Activated CD8-positive, alpha-beta T cell treated with anti-CD3 and anti-CD28 coated beads for 36 hours (primary cell): ENCODE measurements at regions not wholly inside any gene's neighbourhood (a gene's known extent, or its start where the extent isn't known, plus 50 kb on each side); places are given as distances from the start of the nearest gene placed in this dataset.

Experiments used
- ATAC-seq: fragments of 200-7000 bp; cut with Tn5 transposase; one replicate; pipeline ENCODE4 v1.10.0; 2021; ENCODE audit warnings: mild to moderate bottlenecking, moderate library complexity
- CTCF ChIA-PET: fragments of 350-600 bp; sonication (Branson Sonifier 250); formaldehyde crosslinking; loops from one replicate; lab custom pipeline; 2021; ENCODE audit warnings: antibody characterized with exemption; lab: Charles Lee
- POLR2A ChIA-PET: fragments of 350-600 bp; sonication (Branson Sonifier 250); formaldehyde crosslinking; loops from one replicate; lab custom pipeline; 2021; ENCODE audit warnings: antibody characterized with exemption; lab: Charles Lee
- DNase-seq: peaks from one replicate; pipeline ENCODE4 v3.0.0-alpha.2; 2020
- H3K27ac Mint-ChIP-seq: one replicate; pipeline ENCODE4 v1.8.0; 2021; ENCODE audit warnings: mild to moderate bottlenecking, mixed read lengths
- H3K27me3 Mint-ChIP-seq: one replicate; pipeline ENCODE4 v1.8.0; 2021; ENCODE audit warnings: mixed read lengths
- H3K36me3 Mint-ChIP-seq: one replicate; pipeline ENCODE4 v1.8.0; 2021; ENCODE audit warnings: low read depth, mixed read lengths
- H3K4me1 Mint-ChIP-seq: one replicate; pipeline ENCODE4 v1.8.0; 2021; ENCODE audit warnings: low read depth, mixed read lengths
- H3K4me3 Mint-ChIP-seq: one replicate; pipeline ENCODE4 v1.8.0; 2021; ENCODE audit warnings: mild to moderate bottlenecking, moderate library complexity, mixed read lengths
- H3K9me3 Mint-ChIP-seq: one replicate; pipeline ENCODE4 v1.8.0; 2021; ENCODE audit warnings: mixed read lengths
- intact Hi-C: fragments of 100-400 bp; cut with micrococcal nuclease; formaldehyde crosslinking; loops from one replicate; pipeline ENCODE4 v1.10.0; 2022
- TF ChIP-seq, protein P1 (sequence below): fragments of 200-600 bp; IDR thresholded peaks from one replicate; pipeline ENCODE4 v1.8.0; 2022; ENCODE audit warnings: antibody characterized with exemption, mild to moderate bottlenecking

DNA sequence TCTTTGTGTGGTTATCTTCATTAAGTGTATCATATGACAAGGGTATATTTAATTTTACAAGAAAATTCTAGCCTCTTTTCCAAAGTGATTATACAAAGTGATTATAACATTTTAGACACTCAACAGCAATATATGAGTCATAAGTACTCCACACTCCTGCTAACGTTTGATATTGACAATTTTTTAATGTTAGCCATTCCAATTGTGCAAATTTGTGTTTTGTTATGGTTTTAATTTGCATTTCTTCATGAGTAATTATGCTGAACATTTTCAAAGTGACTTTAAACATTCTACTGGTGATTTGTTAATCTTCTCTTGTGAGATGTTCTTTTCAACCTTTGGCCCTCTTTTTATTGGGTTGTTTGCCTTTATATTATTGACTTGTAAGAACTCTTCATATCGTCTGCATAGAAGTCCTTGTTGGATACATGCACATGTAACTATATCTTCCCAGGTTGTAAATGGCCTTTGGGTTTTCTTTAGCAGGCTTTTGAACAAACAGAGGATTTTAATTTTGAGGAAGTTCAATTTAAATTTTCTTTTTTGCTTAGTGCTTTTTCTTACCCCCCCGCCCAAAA, 771.6 kb upstream of the ZNF608 start:
- H3K9me3 Mint-ChIP-seq, result peaks cover 6% of the 10 kb centered on the region
- no peak for ATAC-seq
- no peaks in the 10 kb centered on the region for H3K4me1 Mint-ChIP-seq
- ChIA-PET POLR2A (no interaction called here), CTCF (no interaction called here)
- intact Hi-C loops, result no loop called here
- no peak for DNase-seq
- H3K4me3 Mint-ChIP-seq, result no peak overlapping the region
- H3K36me3 Mint-ChIP-seq, result no peaks in the 10 kb centered on the region
- H3K27me3 Mint-ChIP-seq, result no peaks in the 10 kb centered on the region
- no peak overlapping the region for H3K27ac Mint-ChIP-seq
- TF ChIP-seq, protein P1, sequence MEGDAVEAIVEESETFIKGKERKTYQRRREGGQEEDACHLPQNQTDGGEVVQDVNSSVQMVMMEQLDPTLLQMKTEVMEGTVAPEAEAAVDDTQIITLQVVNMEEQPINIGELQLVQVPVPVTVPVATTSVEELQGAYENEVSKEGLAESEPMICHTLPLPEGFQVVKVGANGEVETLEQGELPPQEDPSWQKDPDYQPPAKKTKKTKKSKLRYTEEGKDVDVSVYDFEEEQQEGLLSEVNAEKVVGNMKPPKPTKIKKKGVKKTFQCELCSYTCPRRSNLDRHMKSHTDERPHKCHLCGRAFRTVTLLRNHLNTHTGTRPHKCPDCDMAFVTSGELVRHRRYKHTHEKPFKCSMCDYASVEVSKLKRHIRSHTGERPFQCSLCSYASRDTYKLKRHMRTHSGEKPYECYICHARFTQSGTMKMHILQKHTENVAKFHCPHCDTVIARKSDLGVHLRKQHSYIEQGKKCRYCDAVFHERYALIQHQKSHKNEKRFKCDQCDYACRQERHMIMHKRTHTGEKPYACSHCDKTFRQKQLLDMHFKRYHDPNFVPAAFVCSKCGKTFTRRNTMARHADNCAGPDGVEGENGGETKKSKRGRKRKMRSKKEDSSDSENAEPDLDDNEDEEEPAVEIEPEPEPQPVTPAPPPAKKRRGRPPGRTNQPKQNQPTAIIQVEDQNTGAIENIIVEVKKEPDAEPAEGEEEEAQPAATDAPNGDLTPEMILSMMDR, result no peak

DNA sequence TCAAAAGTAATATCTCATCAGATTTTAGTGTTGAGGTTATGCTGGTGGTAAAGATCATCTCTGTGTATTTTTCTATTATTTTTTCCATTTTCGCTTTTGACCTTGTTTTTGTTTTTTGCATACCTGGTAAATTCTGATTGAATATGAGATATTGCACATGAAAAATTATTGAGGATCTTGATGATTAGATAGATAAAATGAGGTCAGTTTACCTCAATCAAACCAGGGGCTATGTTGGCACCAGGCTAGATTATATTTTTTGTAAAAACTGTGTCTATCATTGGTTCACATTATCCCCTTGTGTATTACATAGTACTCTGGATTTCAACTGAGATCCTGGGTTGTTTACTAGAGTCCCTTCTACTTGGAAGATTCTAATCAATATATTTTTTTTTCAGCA, 774.9 kb upstream of the ZNF608 start:
- POLR2A ChIA-PET, result no interaction called here
- Mint-ChIP-seq H3K27ac (no peak overlapping the region), H3K27me3 (no peaks in the 10 kb centered on the region), H3K36me3 (no peaks in the 10 kb centered on the region), H3K9me3 (peaks cover 6% of the 10 kb centered on the region), H3K4me1 (no peaks in the 10 kb centered on the region), H3K4me3 (no peak overlapping the region)
- no peak for ATAC-seq
- intact Hi-C loops, result no loop called here
- CTCF ChIA-PET, result no interaction called here
- TF ChIP-seq, protein P1, result no peak
- no peak for DNase-seq

DNA sequence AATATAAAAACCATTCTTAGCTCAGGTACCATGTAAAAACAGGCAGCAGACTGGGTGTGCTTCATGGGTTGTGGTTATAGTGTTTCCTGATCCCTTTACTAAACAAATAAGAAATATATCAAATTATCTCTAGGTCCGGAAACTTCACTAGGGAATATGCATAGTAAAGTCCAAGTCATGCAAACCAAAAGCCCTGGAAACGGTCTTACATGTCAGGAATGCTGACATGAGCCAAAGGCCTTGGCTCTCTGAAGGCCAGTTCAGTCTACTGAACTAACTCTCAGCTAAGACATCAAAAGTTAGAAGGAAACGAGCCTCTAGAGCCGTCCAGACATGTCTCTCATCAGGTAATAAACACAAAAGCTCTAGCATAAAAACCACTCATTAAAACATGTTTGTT, 778.9 kb upstream of the ZNF608 start:
- no peaks in the 10 kb centered on the region for H3K4me1 Mint-ChIP-seq
- ATAC-seq (no peak), DNase-seq (no peak)
- no peaks in the 10 kb centered on the region for H3K9me3 Mint-ChIP-seq
- intact Hi-C loops, result no loop called here
- no peaks in the 10 kb centered on the region for H3K27me3 Mint-ChIP-seq
- H3K4me3 Mint-ChIP-seq, result no peak overlapping the region
- TF ChIP-seq, protein P1, result no peak
- no peaks in the 10 kb centered on the region for H3K36me3 Mint-ChIP-seq
- ChIA-PET POLR2A (no interaction called here), CTCF (no interaction called here)
- no peak overlapping the region for H3K27ac Mint-ChIP-seq

DNA sequence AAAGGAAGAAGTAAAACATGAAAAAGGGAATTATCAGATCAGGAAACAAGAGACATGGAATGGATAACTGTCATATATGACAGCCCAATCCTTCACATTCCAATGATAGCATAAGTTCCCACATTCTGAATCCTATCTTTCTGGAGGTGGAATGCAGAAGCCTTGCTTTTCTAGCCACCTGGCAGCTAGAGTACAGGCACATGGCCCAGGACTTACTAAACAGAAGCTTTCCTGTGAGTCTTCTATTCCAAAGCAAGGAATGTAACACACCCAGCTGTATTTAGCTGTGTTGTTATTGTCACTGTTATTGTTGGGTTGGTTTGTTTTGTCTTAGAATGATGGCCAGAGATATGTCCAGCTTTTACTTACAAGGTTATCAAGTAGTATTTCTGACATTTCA, 780.5 kb upstream of the ZNF608 start:
- Mint-ChIP-seq H3K27ac (no peak overlapping the region), H3K27me3 (no peaks in the 10 kb centered on the region), H3K9me3 (no peaks in the 10 kb centered on the region), H3K36me3 (no peaks in the 10 kb centered on the region), H3K4me3 (no peak overlapping the region), H3K4me1 (no peaks in the 10 kb centered on the region)
- intact Hi-C loops, result no loop called here
- DNase-seq (no peak), ATAC-seq (no peak)
- ChIA-PET CTCF (no interaction called here), POLR2A (no interaction called here)
- TF ChIP-seq, protein P1, result no peak

DNA sequence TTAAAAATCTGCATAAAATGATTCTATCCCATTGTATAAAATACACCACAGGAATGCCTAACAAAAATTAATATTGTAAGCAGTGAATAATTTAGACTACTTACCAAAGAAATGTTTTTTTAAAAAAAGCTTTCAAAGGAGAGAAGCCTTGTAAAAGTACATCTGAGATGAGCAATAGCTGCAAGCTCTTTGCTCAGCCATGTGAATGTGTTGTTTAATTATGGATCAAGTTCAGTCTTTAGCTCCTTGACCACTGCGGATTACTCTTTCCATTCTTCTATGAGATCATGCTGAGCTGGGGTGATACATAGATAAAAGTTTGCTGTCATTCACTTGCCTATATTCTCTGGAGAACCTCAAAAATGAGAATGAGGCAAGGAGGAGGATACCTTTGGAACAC, 782.4 kb upstream of the ZNF608 start:
- Mint-ChIP-seq H3K4me3 (no peak overlapping the region), H3K4me1 (no peaks in the 10 kb centered on the region), H3K27me3 (no peaks in the 10 kb centered on the region), H3K9me3 (no peaks in the 10 kb centered on the region), H3K36me3 (no peaks in the 10 kb centered on the region), H3K27ac (no peak overlapping the region)
- ChIA-PET CTCF (no interaction called here), POLR2A (no interaction called here)
- TF ChIP-seq, protein P1, result no peak
- ATAC-seq (no peak), DNase-seq (no peak)
- intact Hi-C loops, result no loop called here
